Lower leg skin (tissue), 3 donors: ENCODE measurements at regions not wholly inside any gene's neighbourhood (a gene's known extent, or its start where the extent isn't known, plus 50 kb on each side); places are given as distances from the start of the nearest gene placed in this dataset.

ENCODE experiments used
- CTCF ChIP-seq, 3 donors: fragments of 450-650 bp; IDR thresholded peaks; one replicate each; pipeline ENCODE4 v1.5.1; 2016; ENCODE audit warnings: antibody characterized with exemption in 3 of 3, mild to moderate bottlenecking in 3 of 3, moderate library complexity in 2 of 3
- POLR2A ChIP-seq, 2 donors: fragments of 450-650 bp; IDR thresholded peaks; one replicate each; pipeline ENCODE4 v1.6.1; 2016 to 2017; ENCODE audit warnings: antibody characterized with exemption in 2 of 2, mild to moderate bottlenecking in 1 of 2, moderate library complexity in 1 of 2

- TF ChIP-seq POLR2A (IDR thresholded peaks at IDR 0.05) (no peak), CTCF (IDR thresholded peaks at IDR 0.05) (no peak)
Observed at GRCh38 chr2:22850310-22850709, 534.7 kb upstream of the KLHL29 start.
